Epithelial cell of esophagus (primary cell): ENCODE measurements at regions not wholly inside any gene's neighbourhood (a gene's known extent, or its start where the extent isn't known, plus 50 kb on each side); places are given as distances from the start of the nearest gene placed in this dataset.

ENCODE experiments used
- DNase-seq: peaks from one replicate; pipeline ENCODE4 v3.0.0; 2010; ENCODE audit warnings: low read depth
- H3K4me3 ChIP-seq: 2 replicates; pipeline ENCODE4 v1.5.1; 2011; ENCODE audit warnings: mild to moderate bottlenecking, low read length, control low read depth
- CTCF ChIP-seq: IDR thresholded peaks from 2 replicates; pipeline ENCODE4 v1.5.1; 2011; ENCODE audit warnings: low read depth, mild to moderate bottlenecking, low read length, control low read depth, inconsistent platforms; ENCODE audit not compliant: insufficient read depth; ENCODE audit errors: missing control alignments

- DNase-seq, result no peak
- no peak for TF ChIP-seq CTCF
- H3K4me3 ChIP-seq, result no peak overlapping the region
Observed at GRCh38 chr17:51398128-51398525, 137.8 kb downstream of the UTP18 start.

GRCh38 chr17:51398687-51399086 is 138.3 kb downstream of the UTP18 start:
- TF ChIP-seq CTCF, result no peak
- H3K4me3 ChIP-seq, result no peak overlapping the region
- DNase-seq, result no peak

- no peak overlapping the region for H3K4me3 ChIP-seq
- DNase-seq, result no peak
- no peak for TF ChIP-seq CTCF
Observed at GRCh38 chr17:51401279-51401678, 140.9 kb downstream of the UTP18 start.

- no peak overlapping the region for H3K4me3 ChIP-seq
- no peak for DNase-seq
- no peak for TF ChIP-seq CTCF
Observed at GRCh38 chr17:51402899-51403298, 142.6 kb downstream of the UTP18 start.

GRCh38 chr17:51407576-51407975 is 147.2 kb downstream of the UTP18 start:
- DNase-seq, result no peak
- TF ChIP-seq CTCF, result no peak
- H3K4me3 ChIP-seq, result no peak overlapping the region

- no peak for TF ChIP-seq CTCF
- DNase-seq, result no peak
- no peak overlapping the region for H3K4me3 ChIP-seq
Observed at GRCh38 chr17:51419476-51419875, 159.1 kb downstream of the UTP18 start.

- no peak for TF ChIP-seq CTCF
- H3K4me3 ChIP-seq, result no peak overlapping the region
- no peak for DNase-seq
Observed at GRCh38 chr17:51421525-51421924, 161.2 kb downstream of the UTP18 start.
